GM21515 (cell line): ENCODE measurements at regions not wholly inside any gene's neighbourhood (a gene's known extent, or its start where the extent isn't known, plus 50 kb on each side); places are given as distances from the start of the nearest gene placed in this dataset.

Experiments
- ATAC-seq: cut with Tn5 transposase; IDR thresholded peaks from one replicate; pipeline ENCODE4 v1.9.1; 2021; ENCODE audit not compliant: unreplicated experiment

- no peak for ATAC-seq
These were observed 356.5 kb upstream of the SOX5 start for GRCh38 chr12:24306001-24306400.

DNA sequence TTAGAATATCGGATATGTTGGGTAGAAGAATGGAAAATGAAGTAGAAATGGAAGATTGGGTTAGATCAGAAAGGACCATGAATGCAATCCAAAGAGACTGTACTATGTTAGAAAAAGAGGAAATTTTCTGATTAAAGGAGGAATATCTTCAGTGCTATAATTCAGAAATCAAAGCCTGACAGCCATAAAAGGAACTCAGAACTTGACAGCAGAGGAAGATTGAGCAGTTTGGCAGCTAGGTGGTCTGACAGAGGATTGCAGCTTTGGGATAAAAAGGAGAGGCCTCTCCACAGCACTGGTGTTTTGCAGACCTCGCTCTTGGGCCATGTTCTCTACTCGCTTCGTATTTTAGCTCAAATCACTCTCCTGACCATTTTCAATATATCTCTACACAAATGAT, 354.8 kb upstream of the SOX5 start:
- ATAC-seq: no peak

DNA sequence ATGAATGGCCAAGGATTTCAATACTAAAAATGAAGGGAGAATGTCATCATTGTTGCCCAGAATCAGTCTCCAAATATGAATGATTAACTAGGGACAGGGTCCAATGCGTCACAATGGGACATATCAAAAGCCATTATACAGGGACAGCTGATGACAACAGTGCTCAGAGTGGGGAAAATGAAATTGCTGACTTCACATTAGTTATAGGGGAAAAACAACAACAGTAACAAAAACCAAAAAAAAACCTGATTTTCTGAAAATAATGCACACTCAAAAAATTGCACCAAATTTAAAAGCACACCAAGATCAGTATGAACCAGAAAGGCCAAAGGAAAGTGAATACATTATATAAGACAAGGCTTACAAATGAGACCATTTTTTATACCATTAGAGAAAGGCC, 353.2 kb upstream of the SOX5 start:
- ATAC-seq: no peak

DNA sequence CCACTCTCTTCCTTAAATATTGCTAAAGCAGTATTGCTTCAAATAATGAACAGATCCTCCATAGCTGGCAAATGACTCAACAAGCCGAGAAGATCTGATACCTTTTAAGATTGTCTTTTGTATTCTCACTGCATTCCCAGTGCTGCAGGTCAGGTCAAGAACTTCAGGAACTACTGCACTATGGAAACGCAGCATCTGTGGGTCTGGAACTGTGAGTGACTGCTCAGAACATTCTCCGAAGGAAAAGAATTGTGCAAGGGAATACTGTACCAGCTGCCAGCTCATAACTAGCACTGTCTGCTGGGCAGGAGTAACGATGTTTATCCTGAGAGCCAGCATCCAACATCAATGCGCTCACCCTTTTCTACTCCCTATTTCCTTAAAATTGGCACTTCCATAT, 348.0 kb upstream of the SOX5 start:
- ATAC-seq: no peak

DNA sequence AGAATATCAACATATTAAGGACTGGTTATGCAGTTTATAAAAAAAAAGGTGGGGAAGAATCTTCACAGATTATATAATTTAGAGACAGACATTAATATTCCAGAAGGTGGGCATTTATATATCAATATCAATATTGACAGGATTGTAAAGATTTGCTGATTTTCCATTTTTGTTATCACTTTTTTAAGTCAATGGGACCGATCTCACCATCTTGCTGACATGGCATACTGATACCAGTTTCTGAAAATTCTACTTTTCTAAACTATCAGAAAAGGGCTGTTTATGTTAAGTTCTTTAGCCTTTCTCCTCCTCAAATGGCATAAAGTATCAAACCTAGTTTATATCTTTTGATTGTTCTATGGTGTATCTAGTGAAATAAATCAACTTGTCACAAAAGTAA, 344.1 kb upstream of the SOX5 start:
- ATAC-seq: no peak

DNA sequence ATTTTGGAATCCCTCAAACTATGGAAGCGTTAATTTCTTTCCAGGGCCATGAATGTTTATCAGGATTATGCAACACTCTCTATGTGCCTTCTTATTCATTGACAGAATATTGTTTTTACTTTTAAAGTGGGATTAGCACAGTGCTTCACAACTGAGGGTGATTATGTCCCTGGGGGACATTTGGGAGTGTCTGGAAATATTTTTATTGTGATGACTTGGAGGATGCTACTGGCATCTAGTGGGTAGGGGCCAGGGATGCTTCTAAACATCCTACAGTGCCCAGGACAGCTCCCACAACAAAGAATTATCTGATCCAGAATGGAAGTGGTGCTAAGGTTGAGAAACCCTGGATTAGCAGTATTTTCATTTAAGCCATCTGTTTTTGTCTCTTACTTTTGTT, 338.5 kb upstream of the SOX5 start:
- ATAC-seq: no peak

- ATAC-seq: no peak
These were observed 336.0 kb upstream of the SOX5 start for GRCh38 chr12:24285448-24285847.

GRCh38 chr12:24281341-24281740, 331.9 kb upstream of the SOX5 start:
- ATAC-seq: no peak

- no peak for ATAC-seq
These were observed 330.8 kb upstream of the SOX5 start for GRCh38 chr12:24280056-24280842.

- no peak for ATAC-seq
These were observed 329.4 kb upstream of the SOX5 start for GRCh38 chr12:24278832-24279231.

DNA sequence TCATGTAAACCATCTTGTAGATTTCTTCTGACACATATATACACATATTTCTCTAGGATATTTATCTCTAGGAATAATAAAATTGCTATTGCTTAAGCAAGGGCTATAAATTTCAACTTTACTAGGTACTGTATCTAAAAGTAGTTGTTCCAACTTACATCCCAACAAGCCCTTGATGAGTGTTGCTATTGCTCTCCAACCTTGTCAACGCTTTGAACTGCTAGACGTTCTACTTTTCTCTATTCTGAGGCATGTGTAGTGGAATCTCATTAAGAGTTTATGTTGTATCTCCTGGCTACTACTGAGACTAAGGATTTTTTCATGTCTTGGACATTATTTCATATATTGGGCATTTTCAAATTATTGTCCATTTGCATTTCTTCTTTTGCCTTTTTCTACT, 321.5 kb upstream of the SOX5 start:
- no peak for ATAC-seq

GRCh38 chr12:24270464-24270863, 321.0 kb upstream of the SOX5 start:
- no peak for ATAC-seq

- no peak for ATAC-seq
These were observed 319.3 kb upstream of the SOX5 start for GRCh38 chr12:24268663-24269186.

DNA sequence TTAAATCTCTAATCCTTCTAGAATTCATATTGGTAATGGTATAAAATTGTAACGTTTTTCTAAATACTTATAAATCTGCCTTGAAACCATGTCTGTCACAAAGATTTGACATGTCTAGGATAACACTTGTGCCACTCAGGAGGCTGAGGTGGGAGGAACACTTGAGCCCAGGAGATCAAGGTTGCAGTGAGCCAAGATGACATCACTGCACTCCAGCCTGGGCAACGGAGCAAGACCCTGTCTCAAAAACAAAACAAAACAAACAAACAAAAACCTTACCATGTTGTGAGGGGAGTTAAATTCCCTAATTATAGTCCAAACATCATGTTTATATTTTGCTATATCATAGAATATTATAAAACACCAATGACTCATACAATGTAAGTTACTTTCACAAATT, 317.5 kb upstream of the SOX5 start:
- no peak for ATAC-seq

- no peak for ATAC-seq
These were observed 307.2 kb upstream of the SOX5 start for GRCh38 chr12:24256684-24257083.

- no peak for ATAC-seq
These were observed 306.6 kb upstream of the SOX5 start for GRCh38 chr12:24255920-24256665.

- no peak for ATAC-seq
These were observed 303.1 kb upstream of the SOX5 start for GRCh38 chr12:24252602-24253001.

DNA sequence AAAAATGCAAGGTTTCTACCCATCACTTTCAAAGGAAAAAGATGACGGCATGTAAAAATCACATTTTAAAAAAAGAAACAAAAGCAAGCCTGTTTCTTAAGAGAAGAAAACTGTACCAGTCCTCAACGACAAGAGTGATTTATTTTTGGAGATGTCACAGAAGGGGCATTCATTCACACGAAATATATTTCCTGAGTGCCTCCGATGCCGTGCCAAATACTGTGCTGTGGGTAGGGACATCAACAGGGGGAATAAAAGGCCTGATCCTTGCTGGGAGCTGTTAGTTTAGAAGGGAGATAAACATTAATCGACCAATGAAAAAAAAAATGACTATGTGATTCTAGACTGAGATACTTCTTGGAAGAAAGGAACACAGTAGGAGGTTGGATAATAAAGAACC, 297.5 kb upstream of the SOX5 start:
- ATAC-seq: no peak

- ATAC-seq: no peak
These were observed 296.9 kb upstream of the SOX5 start for GRCh38 chr12:24246376-24246775.

DNA sequence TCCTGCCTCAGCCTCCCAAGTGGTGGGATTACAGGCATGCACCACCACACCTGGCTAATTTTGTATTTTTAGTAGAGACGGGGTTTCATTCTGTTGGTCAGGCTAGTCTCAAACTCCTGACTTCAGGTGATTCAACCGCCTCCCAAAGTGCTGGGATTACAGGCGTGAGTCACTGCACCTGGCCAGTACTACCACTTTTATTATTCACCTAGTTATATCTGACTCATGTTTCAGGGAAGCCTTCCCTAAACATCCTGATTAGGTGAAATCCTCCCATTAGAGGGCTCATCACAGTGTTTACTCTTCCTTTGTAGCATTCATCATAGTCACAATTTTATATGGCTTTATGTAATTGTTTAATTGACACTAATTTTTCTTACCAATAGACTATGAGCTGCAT, 295.3 kb upstream of the SOX5 start:
- no peak for ATAC-seq

- ATAC-seq: no peak
These were observed 294.8 kb upstream of the SOX5 start for GRCh38 chr12:24244231-24244630.

DNA sequence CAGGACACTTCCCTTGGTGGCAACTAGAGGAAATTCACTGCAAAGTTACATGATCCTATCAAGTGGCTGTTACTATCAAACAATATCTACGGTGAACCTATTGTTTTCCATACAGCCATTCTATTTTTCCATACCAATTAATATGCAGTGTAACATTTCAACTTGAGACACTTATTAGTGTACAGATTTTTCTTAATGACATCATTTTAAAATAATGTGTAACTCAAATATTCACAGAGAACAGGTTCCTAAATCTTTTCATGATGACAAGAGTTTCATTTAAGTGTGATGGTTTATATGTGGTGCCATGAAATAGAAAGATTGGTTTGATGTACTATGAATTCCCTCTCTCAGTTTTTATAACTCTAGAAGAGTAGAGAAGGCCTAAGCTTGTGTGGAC, 291.2 kb upstream of the SOX5 start:
- ATAC-seq: no peak
